Stimulated activated CD4-positive, alpha-beta T cell treated with anti-CD3 and anti-CD28 coated beads, Interleukin-15, amount 100 ng/mL, for 24 hours (primary cell): ENCODE measurements at regions not wholly inside any gene's neighbourhood (a gene's known extent, or its start where the extent isn't known, plus 50 kb on each side); places are given as distances from the start of the nearest gene placed in this dataset.

Source experiments
- DNase-seq: peaks from one replicate; pipeline ENCODE4 v3.0.0-alpha.2; 2020

DNA sequence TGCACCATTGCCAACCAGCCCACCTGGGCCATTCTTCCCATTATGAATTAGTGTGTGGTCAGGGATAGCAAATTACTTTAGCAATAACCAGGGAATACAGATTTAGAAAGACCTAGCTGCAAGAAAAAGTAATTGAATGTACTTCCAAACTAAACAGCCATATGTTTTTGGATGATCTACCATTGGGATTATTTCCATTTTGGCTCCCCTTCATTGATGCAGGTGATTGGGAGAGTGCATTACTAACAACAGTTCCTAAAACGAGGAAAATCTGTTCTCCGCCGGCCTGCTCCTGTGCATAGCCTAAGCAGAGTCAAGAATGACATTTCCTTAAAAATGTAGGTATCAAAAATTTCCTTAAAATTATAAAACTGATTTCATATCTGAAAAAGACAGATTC is 58.5 kb downstream of the MAIP1 start:
- DNase-seq: no peak

- DNase-seq: no peak
Measured at GRCh38 chr2:200021449-200022114, 66.2 kb downstream of the MAIP1 start.

DNA sequence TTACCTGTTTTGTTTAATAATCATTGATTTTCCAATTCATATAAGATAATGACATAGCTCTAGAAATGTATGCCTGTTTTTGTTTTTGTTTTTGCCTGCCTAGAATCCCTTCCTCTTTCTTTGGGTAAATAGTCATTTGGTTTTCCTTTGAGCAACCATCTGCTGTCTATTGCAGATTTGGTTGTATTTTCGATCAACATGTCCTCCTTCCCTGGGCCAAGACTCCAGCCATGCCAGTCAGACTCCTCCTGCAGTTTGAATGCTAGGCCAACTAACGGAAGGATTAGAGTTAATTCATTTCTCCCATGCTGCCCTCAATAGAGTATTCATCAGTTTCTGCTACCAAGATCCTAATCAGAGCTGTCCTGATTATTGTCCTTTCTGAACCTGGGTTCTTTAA is 67.1 kb downstream of the MAIP1 start:
- DNase-seq: no peak

GRCh38 chr2:200023570-200023969 is 68.2 kb downstream of the MAIP1 start:
- DNase-seq: no peak

- DNase-seq: no peak
Measured at GRCh38 chr2:200025717-200026116, 70.3 kb downstream of the MAIP1 start.

DNA sequence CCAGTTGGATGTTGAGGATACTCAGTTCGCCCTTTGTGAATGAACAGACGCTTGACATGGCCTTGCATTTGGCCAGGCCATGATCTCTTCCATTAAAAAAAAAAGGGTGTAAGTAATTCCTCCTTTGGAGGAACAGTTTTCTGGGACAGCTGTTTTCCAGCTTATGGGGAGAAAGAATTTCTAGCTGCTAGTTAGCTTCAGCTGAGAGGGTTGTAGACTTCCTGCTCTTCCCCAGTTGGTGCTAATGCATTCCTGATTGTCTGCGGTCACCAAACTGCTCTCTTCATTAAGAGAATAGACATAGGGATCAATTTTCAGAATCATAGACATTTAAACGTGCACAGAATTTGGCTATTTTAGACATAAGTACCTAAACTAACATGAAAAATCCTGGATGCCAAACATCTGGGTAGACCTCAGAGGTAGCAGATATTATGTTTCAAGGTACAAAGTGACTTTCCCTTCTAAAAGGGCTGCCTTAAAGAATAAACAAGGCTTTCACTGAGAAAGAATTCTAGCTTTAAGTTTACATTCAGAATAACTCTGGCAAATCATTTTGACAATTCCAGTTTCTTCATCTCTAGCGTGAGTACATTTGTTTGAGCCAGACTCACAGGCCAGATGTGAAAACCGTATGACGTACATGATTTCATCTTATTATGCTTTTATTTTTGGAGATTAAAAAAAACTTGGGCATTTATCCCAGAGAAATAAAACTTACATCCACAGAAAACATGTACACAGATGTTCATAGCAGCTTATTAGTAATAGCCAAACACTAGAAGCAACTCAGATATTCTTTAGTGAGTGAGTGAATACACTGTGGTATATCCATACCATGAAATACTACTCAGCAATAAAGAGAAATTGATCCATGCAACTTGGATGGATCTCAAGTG is 71.2 kb downstream of the MAIP1 start:
- no peak for DNase-seq

DNA sequence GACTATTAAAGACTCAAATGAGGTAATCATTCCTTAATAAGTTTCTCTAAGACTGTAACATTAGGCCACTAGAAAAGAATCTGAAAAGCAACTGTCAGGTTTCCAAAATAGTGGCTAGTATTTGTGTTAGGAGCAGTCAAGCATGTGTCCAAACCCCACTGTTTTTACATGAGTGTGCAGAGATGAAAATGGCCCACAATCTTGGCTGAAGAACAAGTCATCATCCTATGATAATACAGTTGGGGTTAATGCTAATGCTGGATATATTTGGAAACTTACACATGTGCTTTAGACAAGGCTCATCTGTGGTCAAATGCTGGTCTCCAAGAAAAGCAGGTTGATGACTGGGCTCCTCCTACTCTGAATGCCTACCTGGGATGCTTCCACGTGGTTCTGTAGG is 73.6 kb downstream of the MAIP1 start:
- DNase-seq: no peak

GRCh38 chr2:200032895-200033294 is 77.5 kb downstream of the MAIP1 start:
- no peak for DNase-seq

- no peak for DNase-seq
Measured at GRCh38 chr2:200033929-200034328, 78.5 kb downstream of the MAIP1 start.

DNA sequence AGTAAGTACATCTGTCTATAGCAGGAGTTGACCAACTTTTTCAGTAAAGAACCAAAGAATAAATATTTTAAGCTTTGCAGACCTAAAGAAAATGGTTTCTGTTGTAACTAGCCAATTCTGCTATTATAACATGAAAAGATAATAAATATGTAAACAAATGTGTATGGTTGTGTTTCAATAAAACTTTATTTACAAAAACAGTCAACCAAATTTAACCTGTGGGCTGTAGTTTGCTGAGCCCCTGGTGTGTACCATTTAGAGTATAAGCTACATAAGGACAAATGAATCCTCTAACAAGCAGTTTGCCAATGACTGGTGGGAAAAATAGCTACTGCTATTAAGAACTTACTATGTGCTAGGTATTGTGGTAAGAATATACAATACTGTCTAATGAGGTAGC is 79.4 kb downstream of the MAIP1 start:
- DNase-seq: no peak

- DNase-seq: no peak
Measured at GRCh38 chr2:200039724-200040650, 84.6 kb downstream of the MAIP1 start.

GRCh38 chr2:200040831-200041230 is 85.4 kb downstream of the MAIP1 start:
- DNase-seq: no peak

DNA sequence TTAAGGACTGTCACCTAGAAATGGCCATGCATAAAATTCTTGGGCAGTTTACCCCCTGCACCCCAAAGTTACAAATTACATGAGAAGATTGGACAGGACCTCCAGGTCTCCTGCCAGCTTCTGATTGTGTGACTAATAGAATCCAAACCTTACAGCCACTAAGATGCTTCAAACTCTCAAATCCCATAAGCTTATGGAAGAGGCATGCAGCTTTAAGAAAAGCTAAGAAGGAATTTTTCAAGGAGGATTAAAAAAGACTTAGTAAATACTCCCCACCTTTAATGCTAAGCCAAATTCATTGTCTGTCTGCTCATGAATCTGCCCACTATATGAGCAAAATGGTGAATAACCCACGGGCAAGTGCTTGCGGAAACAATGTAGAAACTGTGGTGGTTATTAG is 86.3 kb downstream of the MAIP1 start:
- no peak for DNase-seq

DNA sequence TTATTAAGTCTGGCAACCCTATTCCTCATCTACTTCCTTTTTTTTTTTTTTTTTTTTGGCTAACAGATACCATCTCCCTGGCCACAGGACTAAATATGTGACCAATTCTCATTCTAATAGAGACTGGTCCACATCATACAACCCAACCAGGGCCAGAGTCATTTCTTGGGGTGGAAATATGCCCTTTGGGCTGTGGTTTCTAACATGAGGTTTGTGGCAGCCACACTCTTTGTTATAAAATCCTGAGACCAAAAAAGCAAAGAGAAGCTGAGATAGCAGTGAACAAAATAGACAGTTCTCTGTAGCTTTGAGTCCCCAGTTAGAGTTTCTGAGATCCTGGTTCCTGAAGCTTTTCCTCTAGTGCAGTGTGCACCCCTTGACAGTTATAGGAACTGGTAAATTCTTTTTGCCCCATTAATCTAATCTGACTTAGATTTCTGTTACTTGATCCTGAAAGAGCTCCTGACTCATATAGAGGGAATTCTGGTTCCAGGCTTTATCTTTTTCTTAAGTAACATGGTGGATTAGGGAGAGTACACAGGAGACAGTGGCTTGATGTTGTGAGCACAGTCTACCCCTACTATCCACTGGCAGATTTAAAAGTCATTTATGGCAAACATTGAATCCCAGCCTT is 86.8 kb downstream of the MAIP1 start:
- no peak for DNase-seq

GRCh38 chr2:200042944-200043343 is 87.6 kb downstream of the MAIP1 start:
- no peak for DNase-seq

GRCh38 chr2:200044453-200044852 is 89.1 kb downstream of the MAIP1 start:
- DNase-seq: no peak

DNA sequence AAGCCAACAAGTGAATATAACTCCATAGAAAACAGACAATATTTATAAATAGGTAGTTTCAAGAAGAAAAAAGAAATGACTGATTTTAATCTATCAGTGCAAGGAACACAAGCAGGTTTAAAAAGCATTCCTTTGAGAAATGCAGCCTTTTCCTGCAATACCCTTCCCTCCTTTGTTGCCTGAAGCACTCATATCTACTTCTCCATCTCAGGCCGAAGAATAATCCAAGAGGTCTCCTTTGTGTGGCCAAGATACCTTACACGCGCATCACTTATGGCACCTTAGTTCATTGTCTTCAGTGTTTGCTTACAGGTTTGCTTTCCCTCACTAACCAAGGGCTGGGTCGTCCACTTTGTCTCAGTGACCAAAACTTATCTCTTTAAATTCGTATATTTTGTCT is 93.0 kb downstream of the MAIP1 start:
- DNase-seq: no peak

GRCh38 chr2:200049086-200049485 is 93.7 kb downstream of the MAIP1 start:
- no peak for DNase-seq

GRCh38 chr2:200050921-200051610 is 95.7 kb downstream of the MAIP1 start:
- DNase-seq: no peak

DNA sequence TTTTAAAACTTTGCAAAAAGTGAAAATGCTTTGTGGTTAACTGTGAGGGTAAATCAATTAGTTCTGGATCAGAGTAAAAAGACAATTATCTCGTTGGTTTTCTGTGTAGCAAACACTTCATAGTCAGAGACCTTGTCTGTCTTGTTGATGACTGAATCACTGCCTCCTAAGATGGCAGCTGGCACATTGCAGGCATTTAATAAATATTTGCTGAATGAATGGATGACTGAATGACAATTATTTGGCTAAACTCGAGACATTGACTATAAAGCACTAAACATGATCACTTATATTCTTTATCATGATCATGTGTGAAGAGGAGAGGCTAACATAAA is 96.2 kb downstream of the MAIP1 start:
- DNase-seq: no peak

DNA sequence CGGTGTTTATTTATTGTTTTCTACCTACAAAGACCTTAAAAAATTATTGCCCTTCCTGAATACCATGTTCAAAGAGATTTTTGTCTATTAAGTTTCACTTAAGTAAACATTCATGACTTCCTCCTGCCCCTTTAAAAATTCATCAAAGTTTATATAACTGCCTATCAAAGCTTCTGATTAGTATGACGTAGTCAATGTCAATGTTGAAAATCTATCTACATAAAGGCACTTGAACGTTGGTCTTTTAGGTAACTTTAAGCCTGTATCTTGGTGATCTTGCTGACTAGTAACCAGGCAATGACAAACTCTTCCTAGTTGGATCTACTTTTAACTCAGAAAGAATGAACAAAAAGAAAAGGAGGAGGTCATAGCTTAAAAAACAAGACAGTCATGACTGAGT is 97.2 kb downstream of the MAIP1 start:
- DNase-seq: no peak
